Hematopoietic multipotent progenitor cell treated with erythropoietin and hydrocortisone succinate and interleukin-3 and kit ligand, for 4 days (in vitro differentiated cells): ENCODE measurements at regions not wholly inside any gene's neighbourhood (a gene's known extent, or its start where the extent isn't known, plus 50 kb on each side); places are given as distances from the start of the nearest gene placed in this dataset.
A peak's percentile ranks its signal among the peaks of the same experiment; 100 is the strongest.
"Not testable (repeated sequence)": the region's sequence is repeated elsewhere in the genome, so short reads cannot be mapped to it uniquely, and the experiment has no call there.

Source experiments
- DNase-seq: peaks from one replicate; pipeline ENCODE4 v3.0.0-alpha.2; 2015

GRCh38 chr3:170701696-170702678 lies 116.1 kb upstream of the SLC7A14 start:
- no peak for DNase-seq

GRCh38 chr3:170700054-170700404 lies 114.2 kb upstream of the SLC7A14 start:
- no peak for DNase-seq

- no peak for DNase-seq
These were observed 113.5 kb upstream of the SLC7A14 start for GRCh38 chr3:170699158-170700053.

GRCh38 chr3:170697908-170698307 lies 112.0 kb upstream of the SLC7A14 start:
- DNase-seq = no peak

- DNase-seq = no peak
These were observed 111.3 kb upstream of the SLC7A14 start for GRCh38 chr3:170697131-170697530.

GRCh38 chr3:170695486-170696064 lies 109.7 kb upstream of the SLC7A14 start:
- DNase-seq = no peak

GRCh38 chr3:170692720-170693119 lies 106.8 kb upstream of the SLC7A14 start:
- DNase-seq = no peak

- DNase-seq = no peak
These were observed 104.7 kb upstream of the SLC7A14 start for GRCh38 chr3:170690661-170690981.

- DNase-seq = peak; percentile 72
These were observed 104.2 kb upstream of the SLC7A14 start for GRCh38 chr3:170689893-170690660.

GRCh38 chr3:170689296-170689829 lies 103.5 kb upstream of the SLC7A14 start:
- DNase-seq = no peak

GRCh38 chr3:170688222-170688621 lies 102.3 kb upstream of the SLC7A14 start:
- DNase-seq = not testable (repeated sequence)

GRCh38 chr3:170680593-170680992 lies 94.7 kb upstream of the SLC7A14 start:
- DNase-seq = peak; percentile 41

GRCh38 chr3:170679190-170679589 lies 93.3 kb upstream of the SLC7A14 start:
- DNase-seq = no peak

GRCh38 chr3:170670504-170670903 lies 84.6 kb upstream of the SLC7A14 start:
- DNase-seq = no peak

GRCh38 chr3:170662986-170663385 lies 77.1 kb upstream of the SLC7A14 start:
- DNase-seq = not testable (repeated sequence)

- DNase-seq = no peak
These were observed 74.3 kb upstream of the SLC7A14 start for GRCh38 chr3:170660139-170660538.

- DNase-seq = no peak
These were observed 71.4 kb upstream of the SLC7A14 start for GRCh38 chr3:170657312-170657711.

- no peak for DNase-seq
These were observed 70.4 kb upstream of the SLC7A14 start for GRCh38 chr3:170656284-170656683.

GRCh38 chr3:170653801-170654200 lies 67.9 kb upstream of the SLC7A14 start:
- no peak for DNase-seq

- DNase-seq = no peak
These were observed 65.5 kb upstream of the SLC7A14 start for GRCh38 chr3:170651260-170651845.

- DNase-seq = not testable (repeated sequence)
These were observed 64.7 kb upstream of the SLC7A14 start for GRCh38 chr3:170650557-170650956.

- no peak for DNase-seq
These were observed 58.8 kb upstream of the SLC7A14 start for GRCh38 chr3:170644711-170645110.
